ENCODE measurements at regions not wholly inside any gene's neighbourhood (a gene's known extent, or its start where the extent isn't known, plus 50 kb on each side); places are given as distances from the start of the nearest gene placed in this dataset.
A peak's percentile ranks its signal among the peaks of the same experiment; 100 is the strongest.

DNA sequence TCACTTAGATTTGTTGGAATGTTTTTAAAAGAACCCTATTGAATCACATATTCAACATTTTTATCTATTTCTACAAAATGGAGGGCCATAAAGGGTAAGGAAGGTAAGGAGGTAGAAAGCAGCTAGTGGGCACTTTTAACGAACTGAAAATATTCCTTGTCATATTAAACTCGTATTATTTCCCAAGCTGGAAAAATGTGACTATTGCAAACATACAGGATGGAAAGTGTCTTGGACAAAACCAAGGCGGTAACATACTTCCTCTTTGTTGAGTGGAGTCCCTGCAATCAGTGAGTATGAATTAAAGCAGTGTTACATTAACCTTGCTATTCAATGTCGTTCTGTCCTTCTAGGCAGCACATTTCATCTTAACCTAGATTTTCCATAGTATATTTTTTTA lies 165.6 kb downstream of the RCN1 start:
- H3K9me3 ChIP-seq: no peaks in the 10 kb centered on the region
- H3K27ac ChIP-seq: no peak overlapping the region
- no peak overlapping the region for H3K4me3 ChIP-seq (replicated peaks in 1 of 3)
- H3K27me3 ChIP-seq: no peaks in the 10 kb centered on the region
- no peak for DNase-seq
- 84 to 91% methylated on average over 4 of the region's 4 CpGs for WGBS, 2 donors
- H3K36me3 ChIP-seq: no peaks in the 10 kb centered on the region
- TF ChIP-seq, protein P1, sequence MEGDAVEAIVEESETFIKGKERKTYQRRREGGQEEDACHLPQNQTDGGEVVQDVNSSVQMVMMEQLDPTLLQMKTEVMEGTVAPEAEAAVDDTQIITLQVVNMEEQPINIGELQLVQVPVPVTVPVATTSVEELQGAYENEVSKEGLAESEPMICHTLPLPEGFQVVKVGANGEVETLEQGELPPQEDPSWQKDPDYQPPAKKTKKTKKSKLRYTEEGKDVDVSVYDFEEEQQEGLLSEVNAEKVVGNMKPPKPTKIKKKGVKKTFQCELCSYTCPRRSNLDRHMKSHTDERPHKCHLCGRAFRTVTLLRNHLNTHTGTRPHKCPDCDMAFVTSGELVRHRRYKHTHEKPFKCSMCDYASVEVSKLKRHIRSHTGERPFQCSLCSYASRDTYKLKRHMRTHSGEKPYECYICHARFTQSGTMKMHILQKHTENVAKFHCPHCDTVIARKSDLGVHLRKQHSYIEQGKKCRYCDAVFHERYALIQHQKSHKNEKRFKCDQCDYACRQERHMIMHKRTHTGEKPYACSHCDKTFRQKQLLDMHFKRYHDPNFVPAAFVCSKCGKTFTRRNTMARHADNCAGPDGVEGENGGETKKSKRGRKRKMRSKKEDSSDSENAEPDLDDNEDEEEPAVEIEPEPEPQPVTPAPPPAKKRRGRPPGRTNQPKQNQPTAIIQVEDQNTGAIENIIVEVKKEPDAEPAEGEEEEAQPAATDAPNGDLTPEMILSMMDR (IDR thresholded peaks at IDR 0.05): no peak
- no peak for TF ChIP-seq POLR2A (IDR thresholded peaks at IDR 0.05)
- intact Hi-C loops (cut with DNase I): no loop called here
- no peaks in the 10 kb centered on the region for H3K4me1 ChIP-seq

DNA sequence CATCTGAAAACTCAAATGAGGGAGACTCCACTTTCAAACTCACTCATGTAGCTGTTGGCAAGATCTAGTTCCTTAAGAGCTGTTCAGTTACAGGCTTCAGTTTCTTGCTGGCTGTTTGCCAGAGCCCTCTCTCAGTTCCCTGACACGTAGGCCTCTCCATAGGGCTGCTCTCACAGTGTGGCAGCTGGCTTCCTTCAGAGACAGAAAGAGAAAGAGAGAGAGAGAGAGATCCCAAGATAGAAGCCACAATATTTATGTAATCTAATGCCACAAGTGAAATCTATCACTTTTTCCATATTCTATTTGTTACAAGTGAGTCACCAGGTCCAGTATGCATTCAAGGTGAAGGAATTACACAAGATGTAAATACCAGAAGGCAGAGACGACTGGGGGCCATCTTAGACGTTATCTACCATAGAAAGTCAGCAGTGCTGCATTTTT lies 168.8 kb downstream of the RCN1 start:
- H3K9me3 ChIP-seq: no peaks in the 10 kb centered on the region
- no peaks in the 10 kb centered on the region for H3K27me3 ChIP-seq
- no peak overlapping the region for H3K27ac ChIP-seq
- no peaks in the 10 kb centered on the region for H3K4me1 ChIP-seq
- intact Hi-C loops (cut with DNase I): no loop called here
- H3K36me3 ChIP-seq: no peaks in the 10 kb centered on the region
- 33 to 43% methylated on average over 3 of the region's 3 CpGs for WGBS, 2 donors
- TF ChIP-seq POLR2A (IDR thresholded peaks at IDR 0.05): no peak
- TF ChIP-seq, protein P1 (IDR thresholded peaks at IDR 0.05): no peak
- peak; percentile 70 to 74 for DNase-seq
- H3K4me3 ChIP-seq (replicated peaks in 1 of 3): no peak overlapping the region

DNA sequence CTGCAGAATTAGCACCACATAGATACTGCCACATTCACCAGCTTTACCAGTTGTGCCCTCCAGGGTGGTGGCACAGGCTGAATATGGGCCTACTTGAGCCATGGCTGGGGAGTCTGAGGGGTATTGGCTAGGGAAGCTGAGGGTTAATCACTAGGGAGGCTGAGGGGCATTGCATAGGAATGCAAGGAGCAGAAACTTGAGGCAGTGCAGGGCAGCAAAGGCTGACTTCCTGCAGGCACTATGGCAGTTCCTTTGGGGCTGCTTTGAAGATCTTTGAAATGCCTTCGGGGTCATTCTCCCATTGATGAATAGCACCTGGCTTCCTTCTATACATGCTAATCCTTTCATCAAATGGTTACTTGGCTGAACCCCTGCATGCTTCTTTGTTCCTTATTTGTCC lies 171.5 kb downstream of the RCN1 start:
- WGBS, 2 donors: 85 to 95% methylated on average over 1 of the region's 1 CpG
- Histone ChIP-seq H3K4me3 (replicated peaks in 1 of 3) (no peak overlapping the region), H3K9me3 (no peaks in the 10 kb centered on the region), H3K36me3 (no peaks in the 10 kb centered on the region), H3K27me3 (no peaks in the 10 kb centered on the region), H3K4me1 (no peaks in the 10 kb centered on the region), H3K27ac (no peak overlapping the region)
- DNase-seq: no peak
- intact Hi-C loops (cut with DNase I): no loop called here
- TF ChIP-seq, protein P1 (IDR thresholded peaks at IDR 0.05): no peak

DNA sequence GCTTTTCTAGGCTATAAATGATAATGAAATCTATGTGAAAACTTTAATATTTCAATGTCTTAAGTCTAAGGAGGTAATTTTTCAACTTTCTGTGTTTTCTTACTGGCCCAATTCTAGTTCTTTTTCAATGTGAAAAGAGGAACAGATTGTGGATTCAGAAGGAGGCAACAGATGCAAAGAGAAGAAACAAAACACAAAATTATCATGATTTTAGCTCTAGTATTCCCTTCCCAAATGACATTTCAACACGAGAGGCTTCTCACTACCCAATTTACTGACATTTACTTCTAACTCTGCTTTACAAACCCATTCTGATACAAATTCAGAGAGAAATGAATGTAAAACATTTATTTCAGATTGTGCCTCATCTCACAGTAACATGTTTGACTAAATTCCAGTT lies 169.4 kb downstream of the WT1 start:
- no peak overlapping the region for H3K4me3 ChIP-seq (replicated peaks in 1 of 3)
- H3K27ac ChIP-seq: no peak overlapping the region
- no peak for TF ChIP-seq POLR2A (IDR thresholded peaks at IDR 0.05)
- TF ChIP-seq, protein P1 (IDR thresholded peaks at IDR 0.05): no peak
- no peaks in the 10 kb centered on the region for H3K4me1 ChIP-seq
- no peaks in the 10 kb centered on the region for H3K9me3 ChIP-seq
- H3K36me3 ChIP-seq: no peaks in the 10 kb centered on the region
- 77 to 80% methylated on average over 1 of the region's 1 CpG for WGBS, 2 donors
- intact Hi-C loops (cut with DNase I): no loop called here
- no peak for DNase-seq
- no peaks in the 10 kb centered on the region for H3K27me3 ChIP-seq

DNA sequence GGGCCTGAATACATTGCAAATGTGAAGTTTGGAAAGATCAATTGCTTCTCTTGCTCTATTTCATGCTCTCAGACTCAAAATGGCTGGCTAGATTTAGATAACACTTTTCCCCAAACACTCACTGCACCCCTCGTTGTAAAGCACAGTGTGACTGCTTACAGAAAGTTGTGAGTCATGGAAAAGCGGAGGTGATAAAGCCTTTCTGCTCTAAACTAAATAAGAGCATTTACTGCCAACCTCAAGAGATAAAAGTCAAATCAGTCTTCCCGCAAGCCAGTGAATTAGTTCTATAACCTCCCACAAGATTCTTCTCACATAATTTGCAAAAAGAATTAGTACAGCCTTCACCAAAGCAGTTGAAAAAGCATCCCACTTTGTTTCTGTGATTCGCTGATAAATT lies 168.7 kb downstream of the WT1 start:
- intact Hi-C loops (cut with DNase I): no loop called here
- H3K36me3 ChIP-seq: no peaks in the 10 kb centered on the region
- H3K27me3 ChIP-seq: no peaks in the 10 kb centered on the region
- WGBS, 2 donors: 78 to 80% methylated on average over 4 of the region's 4 CpGs
- no peak overlapping the region for H3K4me3 ChIP-seq (replicated peaks in 1 of 3)
- no peaks in the 10 kb centered on the region for H3K4me1 ChIP-seq
- H3K9me3 ChIP-seq: no peaks in the 10 kb centered on the region
- DNase-seq: no peak
- H3K27ac ChIP-seq: no peak overlapping the region
- TF ChIP-seq, protein P1 (IDR thresholded peaks at IDR 0.05): no peak
- TF ChIP-seq POLR2A (IDR thresholded peaks at IDR 0.05): no peak

Measured in thyroid gland (tissue), 4 donors.